ENCODE measurements at regions not wholly inside any gene's neighbourhood (a gene's known extent, or its start where the extent isn't known, plus 50 kb on each side); places are given as distances from the start of the nearest gene placed in this dataset.

GRCh38 chr5:61748121-61748520 lies 416.1 kb downstream of the ZSWIM6 start:
- TF ChIP-seq EZH2 (optimal IDR thresholded peaks at IDR 0.05; ENCODE audit: low read depth, low read length) (no peak), CTCF (IDR thresholded peaks at IDR 0.05; ENCODE audit: low read length) (no peak), EZH2phosphoT487 (IDR thresholded peaks at IDR 0.05; ENCODE audit: low read length) (no peak)
